ENCODE measurements at regions not wholly inside any gene's neighbourhood (a gene's known extent, or its start where the extent isn't known, plus 50 kb on each side); places are given as distances from the start of the nearest gene placed in this dataset.

- H3K9ac ChIP-seq (ENCODE audit: low read length), result no peak overlapping the region
- H3K36me3 ChIP-seq (ENCODE audit: control insufficient read depth, insufficient read depth, low read length), result no peaks in the 10 kb centered on the region
- H3K4me1 ChIP-seq (ENCODE audit: control insufficient read depth, insufficient read depth, low read length), result no peaks in the 10 kb centered on the region
- H3K27me3 ChIP-seq (ENCODE audit: control insufficient read depth, insufficient read depth, low read length), result no peaks in the 10 kb centered on the region
- H3K27ac ChIP-seq (ENCODE audit: low read depth, low read length), result no peak overlapping the region
- H3K4me3 ChIP-seq (ENCODE audit: low read length), result no peak overlapping the region
These were observed 138.9 kb downstream of the PTH2R start for GRCh38 chr2:208545403-208546042.

GRCh38 chr2:208546107-208546506, 139.5 kb downstream of the PTH2R start:
- H3K4me3 ChIP-seq (ENCODE audit: low read length), result no peak overlapping the region
- no peak overlapping the region for H3K27ac ChIP-seq (ENCODE audit: low read depth, low read length)
- H3K4me1 ChIP-seq (ENCODE audit: control insufficient read depth, insufficient read depth, low read length), result no peaks in the 10 kb centered on the region
- H3K36me3 ChIP-seq (ENCODE audit: control insufficient read depth, insufficient read depth, low read length), result no peaks in the 10 kb centered on the region
- no peaks in the 10 kb centered on the region for H3K27me3 ChIP-seq (ENCODE audit: control insufficient read depth, insufficient read depth, low read length)
- H3K9ac ChIP-seq (ENCODE audit: low read length), result no peak overlapping the region

GRCh38 chr2:208546860-208547650, 140.5 kb downstream of the PTH2R start:
- Histone ChIP-seq H3K4me3 (ENCODE audit: low read length) (no peak overlapping the region), H3K27ac (ENCODE audit: low read depth, low read length) (no peak overlapping the region), H3K4me1 (ENCODE audit: control insufficient read depth, insufficient read depth, low read length) (no peaks in the 10 kb centered on the region), H3K27me3 (ENCODE audit: control insufficient read depth, insufficient read depth, low read length) (no peaks in the 10 kb centered on the region), H3K9ac (ENCODE audit: low read length) (no peak overlapping the region), H3K36me3 (ENCODE audit: control insufficient read depth, insufficient read depth, low read length) (no peaks in the 10 kb centered on the region)

GRCh38 chr2:208548700-208549099, 142.1 kb downstream of the PTH2R start:
- Histone ChIP-seq H3K9ac (ENCODE audit: low read length) (no peak overlapping the region), H3K27me3 (ENCODE audit: control insufficient read depth, insufficient read depth, low read length) (no peaks in the 10 kb centered on the region), H3K4me1 (ENCODE audit: control insufficient read depth, insufficient read depth, low read length) (no peaks in the 10 kb centered on the region), H3K27ac (ENCODE audit: low read depth, low read length) (no peak overlapping the region), H3K36me3 (ENCODE audit: control insufficient read depth, insufficient read depth, low read length) (no peaks in the 10 kb centered on the region), H3K4me3 (ENCODE audit: low read length) (no peak overlapping the region)

- Histone ChIP-seq H3K9ac (ENCODE audit: low read length) (no peak overlapping the region), H3K27ac (ENCODE audit: low read depth, low read length) (no peak overlapping the region), H3K4me1 (ENCODE audit: control insufficient read depth, insufficient read depth, low read length) (no peaks in the 10 kb centered on the region), H3K27me3 (ENCODE audit: control insufficient read depth, insufficient read depth, low read length) (no peaks in the 10 kb centered on the region), H3K36me3 (ENCODE audit: control insufficient read depth, insufficient read depth, low read length) (no peaks in the 10 kb centered on the region), H3K4me3 (ENCODE audit: low read length) (no peak overlapping the region)
These were observed 143.1 kb downstream of the PTH2R start for GRCh38 chr2:208549546-208550158.

GRCh38 chr2:208552943-208553342, 146.4 kb downstream of the PTH2R start:
- H3K4me3 ChIP-seq (ENCODE audit: low read length), result no peak overlapping the region
- no peaks in the 10 kb centered on the region for H3K4me1 ChIP-seq (ENCODE audit: control insufficient read depth, insufficient read depth, low read length)
- no peaks in the 10 kb centered on the region for H3K36me3 ChIP-seq (ENCODE audit: control insufficient read depth, insufficient read depth, low read length)
- H3K27ac ChIP-seq (ENCODE audit: low read depth, low read length), result no peak overlapping the region
- no peaks in the 10 kb centered on the region for H3K27me3 ChIP-seq (ENCODE audit: control insufficient read depth, insufficient read depth, low read length)
- no peak overlapping the region for H3K9ac ChIP-seq (ENCODE audit: low read length)

GRCh38 chr2:208556983-208557484, 150.4 kb downstream of the PTH2R start:
- H3K27me3 ChIP-seq (ENCODE audit: control insufficient read depth, insufficient read depth, low read length), result no peaks in the 10 kb centered on the region

GRCh38 chr2:208565690-208566416, 159.3 kb downstream of the PTH2R start:
- H3K9ac ChIP-seq (ENCODE audit: low read length), result no peak overlapping the region
- H3K27ac ChIP-seq (ENCODE audit: low read depth, low read length), result no peak overlapping the region
- no peaks in the 10 kb centered on the region for H3K36me3 ChIP-seq (ENCODE audit: control insufficient read depth, insufficient read depth, low read length)
- H3K4me1 ChIP-seq (ENCODE audit: control insufficient read depth, insufficient read depth, low read length), result no peaks in the 10 kb centered on the region
- no peaks in the 10 kb centered on the region for H3K27me3 ChIP-seq (ENCODE audit: control insufficient read depth, insufficient read depth, low read length)
- no peak overlapping the region for H3K4me3 ChIP-seq (ENCODE audit: low read length)

More at GRCh38 chr2:208556983-208557484, 150.4 kb downstream of the PTH2R start:
- Histone ChIP-seq H3K36me3 (ENCODE audit: control insufficient read depth, insufficient read depth, low read length) (no peaks in the 10 kb centered on the region), H3K9ac (ENCODE audit: low read length) (no peak overlapping the region), H3K27ac (ENCODE audit: low read depth, low read length) (no peak overlapping the region), H3K4me3 (ENCODE audit: low read length) (no peak overlapping the region), H3K4me1 (ENCODE audit: control insufficient read depth, insufficient read depth, low read length) (no peaks in the 10 kb centered on the region)

GRCh38 chr2:208568203-208568602, 161.6 kb downstream of the PTH2R start:
- Histone ChIP-seq H3K4me3 (ENCODE audit: low read length) (no peak overlapping the region), H3K36me3 (ENCODE audit: control insufficient read depth, insufficient read depth, low read length) (no peaks in the 10 kb centered on the region), H3K27ac (ENCODE audit: low read depth, low read length) (no peak overlapping the region), H3K4me1 (ENCODE audit: control insufficient read depth, insufficient read depth, low read length) (no peaks in the 10 kb centered on the region), H3K27me3 (ENCODE audit: control insufficient read depth, insufficient read depth, low read length) (no peaks in the 10 kb centered on the region), H3K9ac (ENCODE audit: low read length) (no peak overlapping the region)

GRCh38 chr2:208570066-208570465, 163.5 kb downstream of the PTH2R start:
- no peaks in the 10 kb centered on the region for H3K36me3 ChIP-seq (ENCODE audit: control insufficient read depth, insufficient read depth, low read length)
- no peak overlapping the region for H3K9ac ChIP-seq (ENCODE audit: low read length)
- H3K27me3 ChIP-seq (ENCODE audit: control insufficient read depth, insufficient read depth, low read length), result no peaks in the 10 kb centered on the region
- no peak overlapping the region for H3K27ac ChIP-seq (ENCODE audit: low read depth, low read length)
- no peaks in the 10 kb centered on the region for H3K4me1 ChIP-seq (ENCODE audit: control insufficient read depth, insufficient read depth, low read length)
- no peak overlapping the region for H3K4me3 ChIP-seq (ENCODE audit: low read length)

GRCh38 chr2:208570851-208571763, 164.5 kb downstream of the PTH2R start:
- Histone ChIP-seq H3K36me3 (ENCODE audit: control insufficient read depth, insufficient read depth, low read length) (no peaks in the 10 kb centered on the region), H3K27ac (ENCODE audit: low read depth, low read length) (no peak overlapping the region), H3K27me3 (ENCODE audit: control insufficient read depth, insufficient read depth, low read length) (no peaks in the 10 kb centered on the region), H3K4me3 (ENCODE audit: low read length) (no peak overlapping the region), H3K9ac (ENCODE audit: low read length) (no peak overlapping the region), H3K4me1 (ENCODE audit: control insufficient read depth, insufficient read depth, low read length) (no peaks in the 10 kb centered on the region)

Measured in rectal smooth muscle tissue (tissue), 1 donor.